HG03196 (cell line): ENCODE measurements at regions not wholly inside any gene's neighbourhood (a gene's known extent, or its start where the extent isn't known, plus 50 kb on each side); places are given as distances from the start of the nearest gene placed in this dataset.

Experiments
- ATAC-seq: cut with Tn5 transposase; IDR thresholded peaks from one replicate; pipeline ENCODE4 v1.9.1; 2021; ENCODE audit not compliant: unreplicated experiment

GRCh38 chr6:43858161-43859153, 88.4 kb downstream of the VEGFA start:
- no peak for ATAC-seq

GRCh38 chr6:43856005-43856765, 86.2 kb downstream of the VEGFA start:
- ATAC-seq = no peak

GRCh38 chr6:43855247-43855646, 85.2 kb downstream of the VEGFA start:
- no peak for ATAC-seq

- no peak for ATAC-seq
Measured at GRCh38 chr6:43853066-43853650, 83.1 kb downstream of the VEGFA start.

- no peak for ATAC-seq
Measured at GRCh38 chr6:43852350-43852864, 82.4 kb downstream of the VEGFA start.

- ATAC-seq = no peak
Measured at GRCh38 chr6:43851204-43851865, 81.3 kb downstream of the VEGFA start.

- no peak for ATAC-seq
Measured at GRCh38 chr6:43850314-43851203, 80.5 kb downstream of the VEGFA start.

GRCh38 chr6:43849844-43850243, 79.8 kb downstream of the VEGFA start:
- no peak for ATAC-seq

- no peak for ATAC-seq
Measured at GRCh38 chr6:43848671-43849391, 78.8 kb downstream of the VEGFA start.

GRCh38 chr6:43847741-43848630, 78.0 kb downstream of the VEGFA start:
- no peak for ATAC-seq

GRCh38 chr6:43846556-43846955, 76.5 kb downstream of the VEGFA start:
- no peak for ATAC-seq

- ATAC-seq = no peak
Measured at GRCh38 chr6:43845646-43846045, 75.6 kb downstream of the VEGFA start.

- ATAC-seq = no peak
Measured at GRCh38 chr6:43843669-43844171, 73.7 kb downstream of the VEGFA start.

GRCh38 chr6:43843097-43843645, 73.2 kb downstream of the VEGFA start:
- ATAC-seq = no peak

- ATAC-seq = no peak
Measured at GRCh38 chr6:43842231-43842794, 72.3 kb downstream of the VEGFA start.

- ATAC-seq = no peak
Measured at GRCh38 chr6:43840490-43841218, 70.6 kb downstream of the VEGFA start.
